ENCODE measurements at regions not wholly inside any gene's neighbourhood (a gene's known extent, or its start where the extent isn't known, plus 50 kb on each side); places are given as distances from the start of the nearest gene placed in this dataset.

DNA sequence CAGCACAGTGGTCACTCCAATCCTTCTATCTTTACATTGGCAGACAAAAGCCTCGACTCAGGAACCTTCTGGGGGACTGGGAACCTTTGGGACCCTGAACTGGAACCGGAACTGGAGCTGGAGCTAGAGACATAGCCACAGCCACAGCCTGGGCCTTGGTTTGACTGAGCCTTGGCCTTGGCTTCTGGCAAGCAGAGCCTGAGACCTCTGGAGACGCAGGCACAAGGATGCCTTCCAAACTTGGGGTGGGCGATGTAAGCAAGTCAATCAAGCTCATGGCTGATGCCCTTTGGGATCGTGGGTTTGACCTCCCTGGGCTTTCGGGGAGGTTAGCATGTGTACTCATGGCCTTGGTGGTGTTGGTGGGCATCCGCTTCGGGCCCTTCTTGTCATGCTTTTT, 619.3 kb downstream of the MBD2 start:
- TF ChIP-seq CTCF (IDR thresholded peaks at IDR 0.05) (no peak), POLR2A (IDR thresholded peaks at IDR 0.05) (no peak), EP300 (IDR thresholded peaks at IDR 0.05) (no peak)
